H1 (cell line): ENCODE measurements at regions not wholly inside any gene's neighbourhood (a gene's known extent, or its start where the extent isn't known, plus 50 kb on each side); places are given as distances from the start of the nearest gene placed in this dataset.

Source experiments
- EP300 ChIP-seq, 2 experiments: IDR thresholded peaks; 1 replicate in 1 of 2; 2 replicates in 1 of 2; pipeline ENCODE4 v1.6.1; 2011 to 2012; ENCODE audit warnings: low read depth in 2 of 2, low read length in 2 of 2, mild to moderate bottlenecking in 2 of 2, borderline replicate concordance in 1 of 2, inconsistent platforms in 1 of 2, moderate library complexity in 1 of 2
- JUND ChIP-seq: IDR thresholded peaks from 2 replicates; pipeline ENCODE4 v1.6.1; 2011; ENCODE audit warnings: mild to moderate bottlenecking, improper control_type of control experiment, low read length
- SP2 ChIP-seq: IDR thresholded peaks from 2 replicates; pipeline ENCODE4 v1.6.1; 2012; ENCODE audit warnings: mild to moderate bottlenecking, low read length, inconsistent platforms
- USF2 ChIP-seq: IDR thresholded peaks from 2 replicates; pipeline ENCODE4 v1.6.1; 2011; ENCODE audit warnings: low read length, improper control_type of control experiment

- TF ChIP-seq EP300 (IDR thresholded peaks at IDR 0.05; ENCODE audit: borderline replicate concordance in 1 of 2, low read depth in 2 of 2, low read length in 2 of 2), result no peak
- TF ChIP-seq USF2, result no peak
- TF ChIP-seq JUND, result no peak
- no peak for TF ChIP-seq SP2
These were observed 127.5 kb upstream of the ID2 start (continued) for GRCh38 chr2:8554296-8554806.
